Lower lobe of right lung (tissue), 2 donors: ENCODE measurements at regions not wholly inside any gene's neighbourhood (a gene's known extent, or its start where the extent isn't known, plus 50 kb on each side); places are given as distances from the start of the nearest gene placed in this dataset.
A peak's percentile ranks its signal among the peaks of the same experiment; 100 is the strongest.

Experiments used
- ATAC-seq, 2 donors: fragments of 200-7000 bp; cut with Tn5 transposase; one replicate each; pipeline ENCODE4 v1.9.1; 2020 to 2022; ENCODE audit warnings: mild to moderate bottlenecking in 2 of 2, moderate library complexity in 2 of 2
- DNase-seq: peaks from one replicate; pipeline ENCODE4 v3.0.0-alpha.2; 2020
- H3K27ac ChIP-seq: fragments of 200-600 bp; one replicate; pipeline ENCODE4 v1.8.0; 2022
- H3K27me3 ChIP-seq: fragments of 200-600 bp; one replicate; pipeline ENCODE4 v1.8.0; 2022; ENCODE audit warnings: low read depth
- H3K36me3 ChIP-seq: fragments of 200-600 bp; one replicate; pipeline ENCODE4 v1.8.0; 2022; ENCODE audit warnings: mild to moderate bottlenecking
- H3K4me1 ChIP-seq: fragments of 200-600 bp; one replicate; pipeline ENCODE4 v1.8.0; 2022
- H3K4me3 ChIP-seq: fragments of 200-600 bp; one replicate; pipeline ENCODE4 v1.8.0; 2022; ENCODE audit warnings: mild to moderate bottlenecking
- H3K9me3 ChIP-seq: fragments of 200-600 bp; one replicate; pipeline ENCODE4 v1.8.0; 2022
- intact Hi-C: fragments of 100-400 bp; cut with DNase I; formaldehyde crosslinking; loops from one replicate; pipeline ENCODE4 v1.11.0; 2022
- TF ChIP-seq, protein P1 (sequence below): fragments of 200-600 bp; IDR thresholded peaks from one replicate; pipeline ENCODE4 v1.8.0; 2022; ENCODE audit warnings: antibody characterized with exemption, mild to moderate bottlenecking
- donor health status: DM: no; HTN: yes; CAD: no; lungs with severe emphysema.

DNA sequence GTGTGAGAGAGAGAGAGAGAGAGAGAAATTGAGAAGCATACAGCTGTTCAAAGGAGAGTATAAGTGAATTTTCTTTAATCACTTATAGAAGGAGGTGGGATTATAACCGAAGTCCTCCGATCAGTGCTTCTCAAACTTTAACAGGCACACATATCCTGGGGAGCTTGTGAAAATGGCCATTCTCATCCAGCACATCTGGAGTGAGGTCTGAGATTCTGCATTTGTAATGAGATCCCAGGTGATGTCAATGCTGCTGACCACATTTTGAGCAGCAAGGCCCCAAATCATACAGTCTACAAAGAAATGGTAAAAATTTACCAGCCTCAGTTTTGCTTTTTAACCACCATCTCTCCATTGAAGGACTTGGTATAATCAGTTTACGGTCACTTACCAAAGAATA is 219.0 kb downstream of the PTEN start:
- intact Hi-C loops: no loop called here
- no peaks in the 10 kb centered on the region for H3K9me3 ChIP-seq
- ATAC-seq: no peak
- H3K36me3 ChIP-seq: no peaks in the 10 kb centered on the region
- no peaks in the 10 kb centered on the region for H3K27me3 ChIP-seq
- H3K4me1 ChIP-seq: peaks cover 29% of the 10 kb centered on the region
- no peak overlapping the region for H3K4me3 ChIP-seq
- no peak overlapping the region for H3K27ac ChIP-seq
- TF ChIP-seq, protein P1, sequence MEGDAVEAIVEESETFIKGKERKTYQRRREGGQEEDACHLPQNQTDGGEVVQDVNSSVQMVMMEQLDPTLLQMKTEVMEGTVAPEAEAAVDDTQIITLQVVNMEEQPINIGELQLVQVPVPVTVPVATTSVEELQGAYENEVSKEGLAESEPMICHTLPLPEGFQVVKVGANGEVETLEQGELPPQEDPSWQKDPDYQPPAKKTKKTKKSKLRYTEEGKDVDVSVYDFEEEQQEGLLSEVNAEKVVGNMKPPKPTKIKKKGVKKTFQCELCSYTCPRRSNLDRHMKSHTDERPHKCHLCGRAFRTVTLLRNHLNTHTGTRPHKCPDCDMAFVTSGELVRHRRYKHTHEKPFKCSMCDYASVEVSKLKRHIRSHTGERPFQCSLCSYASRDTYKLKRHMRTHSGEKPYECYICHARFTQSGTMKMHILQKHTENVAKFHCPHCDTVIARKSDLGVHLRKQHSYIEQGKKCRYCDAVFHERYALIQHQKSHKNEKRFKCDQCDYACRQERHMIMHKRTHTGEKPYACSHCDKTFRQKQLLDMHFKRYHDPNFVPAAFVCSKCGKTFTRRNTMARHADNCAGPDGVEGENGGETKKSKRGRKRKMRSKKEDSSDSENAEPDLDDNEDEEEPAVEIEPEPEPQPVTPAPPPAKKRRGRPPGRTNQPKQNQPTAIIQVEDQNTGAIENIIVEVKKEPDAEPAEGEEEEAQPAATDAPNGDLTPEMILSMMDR: no peak
- DNase-seq: no peak

DNA sequence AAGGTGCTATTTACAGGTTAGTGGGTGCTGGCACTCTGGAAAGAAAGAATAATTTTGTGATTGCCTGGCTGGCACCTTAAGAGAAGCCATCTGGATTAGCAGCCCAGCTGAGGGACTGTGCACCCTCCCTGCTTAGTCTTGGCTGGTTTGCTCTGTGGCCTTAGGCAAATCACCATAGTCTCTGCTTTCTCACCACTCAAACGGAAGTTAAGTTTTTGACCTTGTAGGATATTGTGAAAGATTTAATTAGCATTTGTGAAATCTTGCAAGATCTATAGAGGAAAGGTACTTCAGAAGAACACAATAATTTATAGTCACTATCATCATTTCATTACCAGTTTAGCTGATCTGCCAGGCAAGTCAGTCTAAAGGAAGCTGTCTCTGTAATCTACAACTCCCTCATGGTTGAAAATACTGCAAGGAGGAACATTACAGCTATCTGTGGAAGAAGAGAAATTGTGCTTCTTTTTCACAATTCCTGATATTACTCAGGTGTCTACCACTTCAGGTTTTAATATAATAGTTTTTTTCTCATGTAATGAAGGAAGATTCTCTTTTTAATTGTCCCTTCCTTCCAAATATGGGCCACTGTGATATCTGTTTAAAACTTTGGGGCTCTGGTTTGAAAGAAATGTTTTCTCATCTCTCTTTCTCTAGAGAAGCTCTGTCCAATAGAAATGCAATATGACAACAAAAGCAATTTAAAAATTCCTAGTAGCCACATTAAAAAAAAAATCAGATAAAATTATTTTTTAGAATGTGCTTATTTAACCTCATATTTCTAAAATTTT is 219.6 kb downstream of the PTEN start:
- intact Hi-C loops: no loop called here
- ATAC-seq: peak; percentile 36 to 51
- DNase-seq: no peak
- H3K4me1 ChIP-seq: peaks cover 29% of the 10 kb centered on the region
- no peaks in the 10 kb centered on the region for H3K36me3 ChIP-seq
- TF ChIP-seq, protein P1: no peak
- no peak overlapping the region for H3K4me3 ChIP-seq
- H3K9me3 ChIP-seq: no peaks in the 10 kb centered on the region
- H3K27ac ChIP-seq: no peak overlapping the region
- H3K27me3 ChIP-seq: no peaks in the 10 kb centered on the region

DNA sequence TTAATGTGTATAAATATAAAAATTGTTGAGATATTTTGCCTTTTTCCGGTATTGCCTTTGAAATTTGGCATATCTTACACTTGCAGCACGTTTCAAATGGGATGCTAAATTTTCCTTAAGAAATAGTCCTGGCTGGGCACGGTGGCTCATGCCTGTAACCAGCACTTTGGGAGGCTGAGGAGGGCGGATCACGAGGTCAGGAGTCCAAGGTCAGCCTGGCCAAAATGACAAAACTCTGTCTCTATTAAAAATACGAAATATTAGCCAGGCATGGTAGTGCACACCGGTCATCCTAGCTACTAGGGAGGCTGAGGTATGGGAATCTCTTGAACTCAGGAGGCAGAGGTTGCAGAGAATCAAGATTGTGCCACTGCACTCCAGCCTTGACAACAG is 220.2 kb downstream of the PTEN start:
- ATAC-seq (no peak), DNase-seq (no peak)
- Histone ChIP-seq H3K4me3 (no peak overlapping the region), H3K4me1 (peaks cover 29% of the 10 kb centered on the region), H3K36me3 (no peaks in the 10 kb centered on the region), H3K27ac (no peak overlapping the region), H3K27me3 (no peaks in the 10 kb centered on the region), H3K9me3 (no peaks in the 10 kb centered on the region)
- intact Hi-C loops: no loop called here
- TF ChIP-seq, protein P1: no peak

DNA sequence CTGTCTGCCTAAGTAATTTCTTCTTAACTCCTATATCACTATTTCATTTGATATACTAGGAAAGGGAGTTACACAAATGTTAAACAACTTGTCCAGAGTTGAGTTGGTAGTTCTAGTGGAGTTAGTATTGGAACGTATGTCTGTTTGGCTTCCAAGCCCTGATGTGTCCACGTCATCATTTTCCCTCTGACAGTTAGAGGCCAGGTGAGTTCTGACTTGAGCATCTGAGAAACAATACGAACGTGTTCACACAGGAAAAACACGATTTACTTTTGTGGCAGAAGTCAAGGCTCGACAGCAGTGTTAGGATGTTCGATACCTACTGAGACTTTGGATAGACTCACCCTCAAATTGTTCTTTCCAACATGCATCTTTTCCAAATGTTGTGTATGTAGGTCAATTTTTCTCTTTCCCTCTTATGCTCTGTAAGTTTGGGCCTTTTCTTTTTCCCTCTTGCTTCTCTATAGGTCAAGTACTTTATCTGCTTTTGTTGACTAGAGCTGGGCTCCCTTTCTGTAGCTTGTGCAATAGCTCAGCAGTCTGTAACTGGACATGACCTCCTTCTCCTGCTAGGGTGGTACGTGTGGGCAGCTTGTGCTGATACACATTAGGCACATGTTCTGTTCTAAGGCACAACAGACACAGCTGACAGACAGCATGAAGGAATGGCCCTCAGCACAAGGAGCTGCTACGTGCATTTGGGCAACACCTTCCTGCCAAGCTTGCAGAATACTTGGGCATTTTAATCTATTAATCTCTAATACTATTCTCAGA is 222.9 kb downstream of the PTEN start:
- H3K4me3 ChIP-seq: no peak overlapping the region
- no peaks in the 10 kb centered on the region for H3K9me3 ChIP-seq
- H3K4me1 ChIP-seq: peaks cover 14% of the 10 kb centered on the region
- TF ChIP-seq, protein P1: no peak
- no peaks in the 10 kb centered on the region for H3K27me3 ChIP-seq
- H3K27ac ChIP-seq: no peak overlapping the region
- no peak for DNase-seq
- ATAC-seq: no peak
- H3K36me3 ChIP-seq: no peaks in the 10 kb centered on the region
- intact Hi-C loops: no loop called here

DNA sequence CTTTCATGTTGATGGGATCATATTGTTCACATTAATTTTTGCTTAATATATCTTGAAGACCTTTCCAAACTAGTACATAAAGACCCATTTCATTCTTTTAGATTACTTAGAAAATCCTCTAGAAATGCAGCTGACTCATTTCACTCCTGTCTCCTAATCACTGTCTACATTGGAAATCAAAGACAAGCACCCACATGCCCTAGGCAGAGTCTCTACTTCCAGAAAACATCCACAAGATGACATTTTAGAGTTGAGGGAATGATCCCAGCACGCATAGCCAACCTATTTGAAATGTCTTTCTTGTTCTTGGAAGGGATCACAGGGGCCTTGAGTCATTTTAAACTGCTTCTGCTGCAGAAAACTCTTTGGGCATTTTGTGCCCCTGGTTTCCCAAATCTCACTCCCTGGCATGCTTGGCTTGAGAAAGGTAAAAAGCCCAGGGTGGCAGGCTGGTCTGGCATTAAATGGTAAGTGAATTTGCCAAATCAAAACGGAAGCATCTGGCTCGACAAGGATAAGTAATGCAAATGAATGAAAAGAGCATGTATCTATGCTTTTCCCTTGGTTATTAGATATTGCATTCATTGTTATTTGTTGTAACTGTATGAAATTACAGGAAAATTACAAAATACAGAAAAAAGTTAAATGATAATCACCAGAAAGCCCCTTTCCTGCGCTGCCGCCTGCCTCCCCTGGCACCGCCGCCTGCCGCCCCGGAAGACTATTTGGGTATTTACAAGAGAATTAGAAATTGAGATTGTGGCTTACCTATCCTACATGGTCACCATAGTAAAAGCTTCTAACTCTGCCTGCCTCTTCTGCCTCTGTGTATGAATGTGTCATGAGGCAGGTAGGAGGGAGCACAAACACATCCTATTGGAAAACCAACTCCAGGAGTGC is 225.3 kb downstream of the PTEN start:
- ATAC-seq: no peak
- TF ChIP-seq, protein P1: no peak
- no peak for DNase-seq
- Histone ChIP-seq H3K27me3 (no peaks in the 10 kb centered on the region), H3K4me1 (peaks cover 18% of the 10 kb centered on the region), H3K27ac (no peak overlapping the region), H3K9me3 (no peaks in the 10 kb centered on the region), H3K4me3 (no peak overlapping the region), H3K36me3 (no peaks in the 10 kb centered on the region)
- intact Hi-C loops: no loop called here
